AG09309 (cell line): ENCODE measurements at regions not wholly inside any gene's neighbourhood (a gene's known extent, or its start where the extent isn't known, plus 50 kb on each side); places are given as distances from the start of the nearest gene placed in this dataset.

Experiments
- DNase-seq: peaks from one replicate; pipeline ENCODE4 v3.0.0-alpha.2; 2010; ENCODE audit warnings: low read depth
- H3K4me3 ChIP-seq: 2 replicates; pipeline ENCODE4 v1.5.1; 2011; ENCODE audit warnings: mild to moderate bottlenecking, low read depth, low read length, moderate library complexity; ENCODE audit not compliant: control insufficient read depth
- TF ChIP-seq, protein P1 (sequence below): IDR thresholded peaks from 2 replicates; pipeline ENCODE4 v1.5.1; 2011; ENCODE audit warnings: mild to moderate bottlenecking, low read depth, low read length, inconsistent platforms; ENCODE audit not compliant: insufficient read depth, control insufficient read depth; ENCODE audit errors: missing control alignments

DNA sequence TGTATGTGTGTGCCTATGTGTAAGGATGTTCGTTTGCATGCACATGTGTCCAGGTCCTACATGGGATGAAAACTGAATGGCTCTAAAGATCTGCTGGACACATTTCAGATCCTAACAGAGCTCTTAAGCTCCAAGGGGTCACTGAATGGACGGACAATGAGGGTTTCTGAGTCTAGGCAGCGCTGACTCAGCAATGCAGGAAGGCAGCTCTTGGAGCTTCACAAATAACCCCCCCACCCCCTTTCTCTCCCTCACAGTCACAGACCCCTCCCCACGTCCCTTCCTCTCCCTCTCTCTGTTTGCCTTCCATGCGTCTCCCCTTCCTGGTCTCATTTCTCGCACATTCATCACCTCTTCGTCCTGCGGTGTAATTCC, 369.8 kb downstream of the PREX1 start:
- no peak overlapping the region for H3K4me3 ChIP-seq
- DNase-seq = no peak
- TF ChIP-seq, protein P1, sequence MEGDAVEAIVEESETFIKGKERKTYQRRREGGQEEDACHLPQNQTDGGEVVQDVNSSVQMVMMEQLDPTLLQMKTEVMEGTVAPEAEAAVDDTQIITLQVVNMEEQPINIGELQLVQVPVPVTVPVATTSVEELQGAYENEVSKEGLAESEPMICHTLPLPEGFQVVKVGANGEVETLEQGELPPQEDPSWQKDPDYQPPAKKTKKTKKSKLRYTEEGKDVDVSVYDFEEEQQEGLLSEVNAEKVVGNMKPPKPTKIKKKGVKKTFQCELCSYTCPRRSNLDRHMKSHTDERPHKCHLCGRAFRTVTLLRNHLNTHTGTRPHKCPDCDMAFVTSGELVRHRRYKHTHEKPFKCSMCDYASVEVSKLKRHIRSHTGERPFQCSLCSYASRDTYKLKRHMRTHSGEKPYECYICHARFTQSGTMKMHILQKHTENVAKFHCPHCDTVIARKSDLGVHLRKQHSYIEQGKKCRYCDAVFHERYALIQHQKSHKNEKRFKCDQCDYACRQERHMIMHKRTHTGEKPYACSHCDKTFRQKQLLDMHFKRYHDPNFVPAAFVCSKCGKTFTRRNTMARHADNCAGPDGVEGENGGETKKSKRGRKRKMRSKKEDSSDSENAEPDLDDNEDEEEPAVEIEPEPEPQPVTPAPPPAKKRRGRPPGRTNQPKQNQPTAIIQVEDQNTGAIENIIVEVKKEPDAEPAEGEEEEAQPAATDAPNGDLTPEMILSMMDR = no peak

DNA sequence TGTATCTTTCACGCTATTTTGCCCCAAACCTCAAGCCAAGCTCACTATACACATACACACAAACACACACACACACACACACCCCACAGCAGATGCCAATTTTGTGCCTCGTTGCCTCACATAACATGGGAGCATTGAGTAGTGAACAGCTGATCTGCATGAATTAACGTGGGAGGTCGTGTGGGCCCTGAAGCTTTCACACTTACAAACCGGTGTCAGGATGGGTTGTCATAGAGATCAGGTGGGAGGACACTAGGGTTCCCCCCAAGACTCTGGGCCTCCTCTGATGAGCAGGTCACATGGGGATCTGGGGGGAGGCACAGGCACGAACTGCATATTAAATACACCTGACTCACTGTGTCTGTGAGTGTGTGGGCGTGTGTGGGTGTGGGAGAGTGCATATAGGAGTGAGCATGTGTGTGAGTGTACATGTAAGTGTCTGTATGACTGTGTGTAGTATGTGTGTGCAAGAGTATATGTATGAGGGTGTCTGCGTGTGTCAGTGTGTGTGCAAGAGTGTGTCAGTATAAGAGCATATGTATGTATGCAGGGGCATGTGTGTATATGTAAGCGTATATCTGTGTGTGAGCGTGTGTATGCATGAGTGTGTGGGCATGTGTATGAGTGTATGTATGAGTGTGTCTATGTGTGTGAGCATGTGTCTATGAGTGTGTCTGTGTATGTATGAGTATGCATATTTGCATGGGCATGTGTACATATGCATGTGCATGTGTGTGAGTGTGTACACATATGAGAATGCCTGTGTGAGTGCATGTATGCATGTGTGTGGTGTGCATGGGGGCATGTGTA, 370.4 kb downstream of the PREX1 start:
- no peak for DNase-seq
- H3K4me3 ChIP-seq = no peak overlapping the region
- TF ChIP-seq, protein P1 = no peak

DNA sequence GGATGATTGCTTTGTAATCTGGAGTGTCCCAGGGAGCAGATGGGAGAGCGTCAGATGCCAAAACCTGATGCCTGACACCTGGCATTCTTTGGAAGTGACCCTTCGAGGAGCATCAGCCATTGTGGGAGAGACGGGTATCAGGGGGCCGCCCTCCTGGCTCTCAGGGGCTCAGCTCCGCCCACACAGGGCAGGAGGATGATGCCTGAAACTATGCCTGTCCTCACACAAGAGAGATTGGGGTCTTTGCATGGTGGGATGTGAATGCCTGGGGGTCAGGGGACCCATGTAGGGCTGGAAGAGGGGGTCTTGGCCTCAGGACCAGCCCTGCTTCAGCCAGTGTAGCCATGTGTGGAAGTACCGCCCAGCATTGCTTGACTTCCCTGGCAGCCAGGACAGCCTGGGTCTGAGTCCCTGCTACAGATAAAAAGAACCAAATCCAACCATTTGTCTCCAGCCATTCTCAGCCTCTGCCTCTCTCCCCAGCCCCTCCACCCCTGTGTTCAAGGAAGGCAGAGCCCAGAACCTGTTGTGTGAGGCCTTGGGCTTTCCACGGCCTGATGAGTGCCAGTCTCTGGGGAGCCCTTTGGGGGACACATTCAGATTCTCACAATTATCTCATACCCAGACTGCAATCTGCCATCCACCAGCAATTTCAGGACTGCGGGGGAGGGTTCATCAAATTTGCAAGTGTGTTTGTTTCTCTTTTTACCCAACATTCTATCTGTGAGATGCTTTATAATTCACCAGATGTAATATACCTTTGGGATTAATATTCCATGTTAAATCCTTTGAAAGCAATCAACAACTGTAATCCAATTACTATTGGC, 371.2 kb downstream of the PREX1 start:
- DNase-seq = no peak
- TF ChIP-seq, protein P1 = no peak
- no peak overlapping the region for H3K4me3 ChIP-seq

DNA sequence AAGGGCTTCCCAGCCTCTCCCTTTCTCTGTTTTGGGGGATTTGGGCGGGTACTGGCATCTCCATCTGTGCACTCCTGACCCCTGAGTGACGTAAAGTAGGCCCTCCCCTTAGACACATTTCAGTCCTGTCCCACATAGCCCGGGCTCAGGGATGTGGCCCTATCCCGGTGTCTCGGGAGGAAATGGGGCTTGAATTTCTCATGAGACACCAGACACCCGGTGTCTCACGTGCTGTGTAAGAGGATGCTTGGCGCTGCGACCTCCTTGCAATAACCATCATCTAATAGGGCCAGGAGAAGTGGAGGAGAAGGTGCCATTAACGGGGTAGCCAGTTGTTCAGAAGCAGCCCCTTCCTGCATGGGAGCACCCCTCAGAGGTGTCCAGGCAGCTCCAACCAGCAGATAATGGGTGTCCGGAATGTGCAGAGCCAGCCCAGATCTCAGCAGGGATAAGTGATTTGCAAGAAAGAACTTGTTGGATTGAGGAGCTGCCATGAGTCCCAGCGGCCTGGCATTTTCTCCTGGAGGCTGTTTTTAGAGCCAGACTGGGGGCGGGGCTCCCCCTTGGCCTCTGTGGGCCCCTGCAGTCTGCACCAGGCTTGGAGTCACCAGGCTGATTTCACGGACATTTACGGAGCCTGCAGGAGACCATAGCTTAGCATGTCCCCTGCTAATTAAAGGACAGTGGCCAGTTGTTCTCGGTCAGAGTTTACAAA, 372.0 kb downstream of the PREX1 start:
- no peak overlapping the region for H3K4me3 ChIP-seq
- no peak for DNase-seq
- TF ChIP-seq, protein P1 = no peak

DNA sequence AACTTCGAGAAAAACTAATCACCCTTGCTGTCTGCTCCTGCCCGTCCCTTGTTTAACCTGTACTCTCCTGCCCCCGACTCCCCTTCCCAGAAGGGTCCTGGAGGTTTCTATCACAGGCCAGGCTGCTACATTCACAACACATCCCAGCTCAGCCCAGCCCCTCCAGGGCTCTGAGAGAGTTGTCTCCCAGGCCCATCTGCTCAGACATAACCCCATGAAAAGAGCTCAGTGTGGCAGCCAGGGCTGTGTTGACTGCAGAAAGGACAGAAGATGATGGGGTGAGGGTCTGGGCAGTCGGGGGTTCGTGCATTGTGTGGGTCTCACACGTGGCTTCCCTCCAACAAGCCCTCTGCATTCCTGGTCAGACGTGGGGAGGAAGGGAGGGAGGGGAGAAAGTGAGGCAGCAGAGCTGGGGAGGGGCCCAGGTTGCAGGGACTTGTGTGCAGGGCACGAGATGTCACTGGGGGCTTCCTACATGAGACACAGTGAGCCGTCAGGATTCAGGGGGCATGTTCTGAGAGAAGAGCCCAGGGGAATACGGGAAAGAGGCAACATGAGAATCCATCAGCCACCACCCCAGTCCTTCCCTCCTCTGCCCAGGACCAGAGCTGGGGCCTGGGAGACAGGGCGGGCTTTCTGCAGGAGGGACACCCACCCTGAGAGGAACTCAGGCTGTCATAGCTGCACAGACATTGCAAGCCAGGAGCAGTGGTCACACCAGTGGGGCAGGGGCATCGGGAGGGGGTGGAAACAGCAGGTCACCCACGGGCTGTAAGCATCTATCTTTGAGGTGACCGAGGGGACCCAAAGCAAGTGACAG, 372.9 kb downstream of the PREX1 start:
- DNase-seq = no peak
- TF ChIP-seq, protein P1 = no peak
- no peak overlapping the region for H3K4me3 ChIP-seq

DNA sequence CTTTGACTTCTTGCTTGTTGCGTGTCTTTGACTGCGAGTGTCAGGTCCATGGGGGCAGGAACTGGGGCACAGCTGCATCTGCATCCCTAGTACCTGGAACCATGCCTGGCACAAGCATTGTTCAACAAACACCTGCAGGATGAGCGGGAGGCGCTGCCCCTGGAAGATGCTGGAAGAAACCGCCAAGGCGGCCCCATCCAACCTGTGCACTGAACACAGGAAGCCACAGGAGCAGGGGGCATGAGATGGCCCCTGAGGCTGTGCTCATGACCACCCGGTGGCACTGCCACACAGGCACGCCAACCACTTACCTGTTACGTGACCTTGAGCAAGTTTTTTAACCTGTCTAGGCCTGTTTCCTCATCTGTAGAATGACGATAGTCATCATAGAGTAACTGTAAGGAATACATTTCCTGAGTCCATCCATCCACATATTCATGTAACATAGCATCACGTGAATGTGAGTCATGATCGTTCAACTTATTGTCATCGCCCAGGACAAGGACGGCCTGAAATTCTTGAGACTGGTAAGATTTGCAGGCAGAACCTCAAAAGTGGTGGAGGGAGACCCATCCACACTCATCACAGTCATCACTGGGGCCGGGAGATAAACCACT, 374.2 kb downstream of the PREX1 start:
- no peak overlapping the region for H3K4me3 ChIP-seq
- DNase-seq = no peak
- TF ChIP-seq, protein P1 = no peak
